CD4-positive, alpha-beta T cell (primary cell): ENCODE measurements at regions not wholly inside any gene's neighbourhood (a gene's known extent, or its start where the extent isn't known, plus 50 kb on each side); places are given as distances from the start of the nearest gene placed in this dataset.

Source experiments
- ATAC-seq: fragments of 200-7000 bp; cut with Tn5 transposase; one replicate; pipeline ENCODE4 v1.10.0; 2022; ENCODE audit warnings: mild to moderate bottlenecking; ENCODE audit not compliant: poor library complexity
- CTCF ChIA-PET: fragments of 350-600 bp; sonication (Branson Sonifier 250); formaldehyde crosslinking; loops from one replicate; lab custom pipeline; 2021; ENCODE audit warnings: antibody characterized with exemption, inconsistent platforms; lab: Charles Lee
- POLR2A ChIA-PET: fragments of 350-600 bp; sonication (Branson Sonifier 250); formaldehyde crosslinking; loops from one replicate; lab custom pipeline; 2021; ENCODE audit warnings: antibody characterized with exemption, inconsistent platforms; lab: Charles Lee
- DNase-seq, 14 experiments: peaks; one replicate each; pipeline ENCODE4 v3.0.0-alpha.2; 2013 to 2020; ENCODE audit warnings: mixed read lengths in 2 of 14
- H3K27ac ChIP-seq, 2 donors: one replicate each; pipeline versions ENCODE4 v1.5.1 to v1.7.0; 2013; ENCODE audit warnings: low read length in 2 of 2, low read depth in 1 of 2, mild to moderate bottlenecking in 1 of 2
- H3K27me3 ChIP-seq, 2 experiments: 1 replicate in 1 of 2; 2 replicates in 1 of 2; pipeline versions ENCODE4 v1.6.1 to v1.7.0; 2013; ENCODE audit warnings: low read length in 2 of 2, control low read depth in 1 of 2, mild to moderate bottlenecking in 1 of 2, moderate library complexity in 1 of 2; ENCODE audit not compliant: insufficient read depth in 2 of 2, control insufficient read depth in 1 of 2
- H3K36me3 ChIP-seq: one replicate; pipeline ENCODE4 v1.6.1; 2013; ENCODE audit warnings: low read length, control low read depth; ENCODE audit not compliant: insufficient read depth
- H3K4me1 ChIP-seq: one replicate; pipeline ENCODE4 v1.6.1; 2013; ENCODE audit warnings: low read length, control low read depth; ENCODE audit not compliant: insufficient read depth
- H3K4me3 ChIP-seq: one replicate; pipeline ENCODE4 v1.5.1; 2013; ENCODE audit warnings: mild to moderate bottlenecking, low read length, moderate library complexity
- H3K9me3 ChIP-seq, 2 experiments: 1 replicate in 1 of 2; 2 replicates in 1 of 2; pipeline versions ENCODE4 v1.6.1 to v1.7.0; 2013; ENCODE audit warnings: low read length in 2 of 2, mild to moderate bottlenecking in 2 of 2, control low read depth in 1 of 2, moderate library complexity in 1 of 2; ENCODE audit not compliant: control insufficient read depth in 1 of 2, insufficient read depth in 1 of 2
- H3K27ac Mint-ChIP-seq: one replicate; pipeline ENCODE4 v1.8.0; 2020; ENCODE audit warnings: mixed read lengths
- H3K27me3 Mint-ChIP-seq: one replicate; pipeline ENCODE4 v1.8.0; 2021; ENCODE audit warnings: mixed read lengths
- H3K36me3 Mint-ChIP-seq: one replicate; pipeline ENCODE4 v1.8.0; 2021; ENCODE audit warnings: low read depth, mixed read lengths
- H3K4me1 Mint-ChIP-seq: one replicate; pipeline ENCODE4 v1.8.0; 2021; ENCODE audit warnings: low read depth, mixed read lengths
- H3K4me3 Mint-ChIP-seq: one replicate; pipeline ENCODE4 v1.8.0; 2020; ENCODE audit warnings: mild to moderate bottlenecking, mixed read lengths
- H3K9me3 Mint-ChIP-seq: one replicate; pipeline ENCODE4 v1.8.0; 2020; ENCODE audit warnings: mixed read lengths
- intact Hi-C, 2 experiments: fragments of 100-400 bp; cut with DNase I in 1 of 2; cut with micrococcal nuclease in 1 of 2; formaldehyde crosslinking; loops; one replicate each; pipeline versions ENCODE4 v1.15.1 to v1.9.0; 2023 to 2025; cut with DNase I, micrococcal nuclease
- TF ChIP-seq, protein P1 (sequence below): fragments of 200-600 bp; IDR thresholded peaks from one replicate; pipeline ENCODE4 v1.8.0; 2022; ENCODE audit warnings: antibody characterized with exemption, mild to moderate bottlenecking

DNA sequence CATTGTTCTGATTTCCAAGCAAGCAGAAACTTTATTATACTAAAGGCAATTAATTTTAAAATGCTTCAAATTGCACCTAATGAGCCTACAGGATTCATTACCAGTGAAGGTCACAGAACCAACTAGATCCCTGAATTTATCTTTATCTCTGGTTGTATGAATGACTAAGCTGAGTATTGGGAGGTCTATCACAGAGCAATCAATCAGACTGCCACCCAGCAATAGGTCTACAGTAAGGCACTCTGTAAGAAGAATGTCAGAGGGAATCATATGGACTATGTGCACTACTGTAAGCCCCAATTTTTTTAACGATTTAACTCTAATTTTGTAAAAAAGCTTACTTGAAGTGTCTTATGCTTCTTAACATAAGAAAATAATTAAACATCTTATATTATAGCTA is 707.0 kb downstream of the AMY1C start:
- DNase-seq (no peak), ATAC-seq (no peak)
- Mint-ChIP-seq H3K27me3 (no peaks in the 10 kb centered on the region), H3K36me3 (no peaks in the 10 kb centered on the region), H3K9me3 (peaks cover 29% of the 10 kb centered on the region), H3K4me3 (no peak overlapping the region), H3K4me1 (no peaks in the 10 kb centered on the region), H3K27ac (no peak overlapping the region)
- Histone ChIP-seq H3K4me3 (no peak overlapping the region), H3K4me1 (no peaks in the 10 kb centered on the region), H3K27ac (no peak overlapping the region), H3K36me3 (no peaks in the 10 kb centered on the region), H3K9me3 (peaks cover 4 to 18% of the 10 kb centered on the region in 2 experiments), H3K27me3 (no peaks in the 10 kb centered on the region)
- intact Hi-C loops: no loop called here
- TF ChIP-seq, protein P1, sequence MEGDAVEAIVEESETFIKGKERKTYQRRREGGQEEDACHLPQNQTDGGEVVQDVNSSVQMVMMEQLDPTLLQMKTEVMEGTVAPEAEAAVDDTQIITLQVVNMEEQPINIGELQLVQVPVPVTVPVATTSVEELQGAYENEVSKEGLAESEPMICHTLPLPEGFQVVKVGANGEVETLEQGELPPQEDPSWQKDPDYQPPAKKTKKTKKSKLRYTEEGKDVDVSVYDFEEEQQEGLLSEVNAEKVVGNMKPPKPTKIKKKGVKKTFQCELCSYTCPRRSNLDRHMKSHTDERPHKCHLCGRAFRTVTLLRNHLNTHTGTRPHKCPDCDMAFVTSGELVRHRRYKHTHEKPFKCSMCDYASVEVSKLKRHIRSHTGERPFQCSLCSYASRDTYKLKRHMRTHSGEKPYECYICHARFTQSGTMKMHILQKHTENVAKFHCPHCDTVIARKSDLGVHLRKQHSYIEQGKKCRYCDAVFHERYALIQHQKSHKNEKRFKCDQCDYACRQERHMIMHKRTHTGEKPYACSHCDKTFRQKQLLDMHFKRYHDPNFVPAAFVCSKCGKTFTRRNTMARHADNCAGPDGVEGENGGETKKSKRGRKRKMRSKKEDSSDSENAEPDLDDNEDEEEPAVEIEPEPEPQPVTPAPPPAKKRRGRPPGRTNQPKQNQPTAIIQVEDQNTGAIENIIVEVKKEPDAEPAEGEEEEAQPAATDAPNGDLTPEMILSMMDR: no peak
- ChIA-PET POLR2A (no interaction called here), CTCF (no interaction called here)

DNA sequence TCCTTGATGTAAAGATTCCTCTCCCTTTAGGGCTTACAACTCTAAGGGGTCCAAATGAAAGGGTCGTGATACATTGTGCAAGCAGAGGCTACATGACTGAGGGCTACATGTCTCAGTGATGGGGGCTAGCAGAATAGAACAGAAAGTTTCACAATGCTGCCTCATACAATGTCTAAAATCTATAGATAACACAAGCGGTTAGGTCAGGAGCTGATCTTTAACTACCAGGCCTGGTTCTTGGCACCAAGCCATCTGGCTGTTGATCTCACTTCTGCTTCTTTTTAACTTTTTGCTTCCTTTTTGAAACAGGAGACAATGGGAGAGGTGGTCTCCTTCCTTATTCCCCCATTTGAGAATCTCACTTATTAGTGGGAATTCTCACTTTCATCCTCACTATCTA is 710.2 kb downstream of the AMY1C start:
- ChIA-PET CTCF (no interaction called here), POLR2A (no interaction called here)
- intact Hi-C loops: no loop called here
- H3K4me1 ChIP-seq: no peaks in the 10 kb centered on the region
- TF ChIP-seq, protein P1: no peak
- Mint-ChIP-seq H3K4me1 (no peaks in the 10 kb centered on the region), H3K36me3 (no peaks in the 10 kb centered on the region), H3K4me3 (no peak overlapping the region), H3K9me3 (peaks cover 22% of the 10 kb centered on the region), H3K27ac (no peak overlapping the region), H3K27me3 (no peaks in the 10 kb centered on the region)
- no peak for ATAC-seq
- H3K27ac ChIP-seq: no peak overlapping the region
- H3K27me3 ChIP-seq: no peaks in the 10 kb centered on the region
- no peaks in the 10 kb centered on the region for H3K36me3 ChIP-seq
- DNase-seq: no peak
- H3K9me3 ChIP-seq: peaks cover 15 to 27% of the 10 kb centered on the region in 2 experiments
- no peak overlapping the region for H3K4me3 ChIP-seq

DNA sequence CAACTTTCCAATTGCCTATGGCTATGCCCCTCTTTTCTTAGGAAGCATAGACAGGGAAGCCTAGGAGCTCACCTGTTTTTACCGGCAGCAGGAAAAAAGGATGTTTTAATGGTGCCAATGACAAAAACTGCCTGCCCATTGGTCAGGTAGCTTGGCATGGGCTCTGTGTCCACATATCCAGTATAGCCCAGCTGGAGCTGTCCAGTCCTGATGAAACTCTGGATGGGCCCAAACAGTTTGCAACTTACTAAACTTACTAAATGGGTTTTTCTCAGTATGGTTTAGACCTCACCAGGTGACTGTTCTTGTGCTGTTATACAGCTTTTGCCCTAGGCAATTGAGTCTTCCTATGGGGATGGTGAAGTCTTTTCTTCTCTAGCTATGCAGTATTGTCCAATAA is 711.2 kb downstream of the AMY1C start:
- no peaks in the 10 kb centered on the region for H3K36me3 Mint-ChIP-seq
- no peak overlapping the region for H3K27ac Mint-ChIP-seq
- H3K4me3 Mint-ChIP-seq: no peak overlapping the region
- Histone ChIP-seq H3K27ac (no peak overlapping the region), H3K36me3 (no peaks in the 10 kb centered on the region), H3K27me3 (no peaks in the 10 kb centered on the region), H3K4me1 (no peaks in the 10 kb centered on the region), H3K9me3 (peaks cover 22 to 27% of the 10 kb centered on the region in 2 experiments), H3K4me3 (no peak overlapping the region)
- peaks cover 25% of the 10 kb centered on the region for H3K9me3 Mint-ChIP-seq
- CTCF ChIA-PET: no interaction called here
- no peak for ATAC-seq
- no peaks in the 10 kb centered on the region for H3K4me1 Mint-ChIP-seq
- H3K27me3 Mint-ChIP-seq: no peaks in the 10 kb centered on the region
- intact Hi-C loops: no loop called here
- no peak for DNase-seq
- POLR2A ChIA-PET: no interaction called here
- TF ChIP-seq, protein P1: no peak
